Epithelial cell of prostate (primary cell): ENCODE measurements at regions not wholly inside any gene's neighbourhood (a gene's known extent, or its start where the extent isn't known, plus 50 kb on each side); places are given as distances from the start of the nearest gene placed in this dataset.
"Not testable (repeated sequence)": the region's sequence is repeated elsewhere in the genome, so short reads cannot be mapped to it uniquely, and the experiment has no call there.

ENCODE experiments used
- DNase-seq: peaks from one replicate; pipeline ENCODE4 v3.0.0-alpha.2; 2011; ENCODE audit warnings: low read depth, low spot score
- H3K27ac ChIP-seq: fragments of 450-650 bp; 2 replicates; pipeline ENCODE4 v1.5.1; 2017; ENCODE audit warnings: mild to moderate bottlenecking

DNA sequence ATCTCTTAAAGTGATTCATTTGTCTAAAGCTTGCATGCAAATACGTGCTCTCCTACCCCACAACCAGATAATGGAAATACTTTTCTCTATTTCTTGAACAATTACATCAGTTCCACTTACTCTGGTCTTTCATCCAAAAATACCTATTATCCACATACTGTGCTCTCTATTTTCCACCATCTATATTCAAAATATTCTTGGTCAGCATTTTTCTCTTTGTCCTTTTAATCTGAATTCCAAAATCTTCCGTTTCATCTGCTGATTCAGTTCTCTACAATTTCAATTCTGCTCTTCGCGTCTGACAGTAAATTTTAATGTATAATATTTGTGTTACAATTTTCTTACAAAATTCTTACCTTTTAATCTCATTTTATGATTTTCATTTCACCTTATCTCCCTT lies 110.3 kb downstream of the ZNF648 start:
- no peak for DNase-seq

DNA sequence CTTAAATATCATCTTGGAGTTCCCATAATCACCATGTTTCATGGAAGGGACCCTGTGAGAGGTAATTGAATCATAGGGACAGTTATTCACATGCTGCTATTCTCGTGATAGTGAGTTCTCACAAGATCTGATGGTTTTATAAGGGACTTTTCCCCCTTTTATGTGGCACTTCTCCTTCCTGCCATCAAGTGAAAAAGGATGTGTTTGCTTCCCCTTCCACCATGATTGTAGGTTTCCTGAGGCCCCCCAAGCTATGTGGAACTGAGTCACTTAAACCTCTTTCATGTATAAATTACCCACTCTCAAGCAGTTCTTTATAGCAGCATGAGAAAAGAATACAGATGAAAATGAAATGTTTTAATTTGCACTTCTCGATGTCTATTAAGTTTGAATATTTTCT lies 112.0 kb downstream of the ZNF648 start:
- no peak for DNase-seq
- no peak overlapping the region for H3K27ac ChIP-seq

More for the DNA sequence above, 110.3 kb downstream of the ZNF648 start:
- H3K27ac ChIP-seq = no peak overlapping the region

- DNase-seq = no peak
- H3K27ac ChIP-seq = no peak overlapping the region
These were observed 113.1 kb downstream of the ZNF648 start for GRCh38 chr1:181948372-181948771.

DNA sequence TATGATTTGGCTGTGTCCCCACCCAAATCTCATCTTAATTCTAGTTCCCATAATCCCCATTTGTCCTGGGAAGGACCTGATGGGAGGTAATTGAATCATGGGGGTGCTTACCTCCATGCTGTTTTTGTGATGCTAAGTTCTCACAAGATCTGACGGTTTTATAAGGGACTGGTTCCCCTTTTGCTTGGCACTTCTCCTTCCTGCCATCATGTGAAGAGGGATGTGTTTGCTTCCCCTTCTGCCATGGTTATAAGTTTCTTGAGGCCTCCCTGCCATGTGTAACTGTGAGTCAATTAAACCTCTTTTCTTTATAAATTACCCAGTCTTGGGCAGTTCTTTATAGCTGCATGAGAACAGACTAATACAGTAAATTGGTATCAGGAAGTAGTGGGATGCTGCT lies 114.1 kb downstream of the ZNF648 start:
- no peak for DNase-seq
- no peak overlapping the region for H3K27ac ChIP-seq

- no peak overlapping the region for H3K27ac ChIP-seq
- DNase-seq = peak; percentile 6
These were observed 124.5 kb downstream of the ZNF648 start for GRCh38 chr1:181936768-181937581.

DNA sequence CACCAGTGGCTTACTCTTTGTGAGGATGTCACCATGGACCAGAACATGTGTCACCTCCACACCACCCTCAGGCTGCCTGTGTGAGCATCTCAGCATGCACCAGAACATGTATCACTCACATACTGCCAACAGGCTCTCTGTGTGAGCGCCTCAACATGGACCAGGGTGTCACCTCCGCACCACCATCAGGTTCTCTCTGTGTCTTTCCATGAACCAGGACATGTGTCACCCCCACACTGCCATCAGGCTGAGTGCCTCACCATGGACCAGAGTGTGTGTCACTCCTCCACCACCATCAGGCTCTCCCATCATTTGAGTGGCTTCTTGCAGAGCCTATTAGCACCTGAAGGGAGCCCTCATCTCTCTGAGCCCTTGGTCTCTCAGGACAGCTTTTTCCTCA lies 125.2 kb downstream of the ZNF648 start:
- no peak overlapping the region for H3K27ac ChIP-seq
- DNase-seq = no peak

- H3K27ac ChIP-seq = no peak overlapping the region
- DNase-seq = no peak
These were observed 129.6 kb downstream of the ZNF648 start for GRCh38 chr1:181931873-181932272.

DNA sequence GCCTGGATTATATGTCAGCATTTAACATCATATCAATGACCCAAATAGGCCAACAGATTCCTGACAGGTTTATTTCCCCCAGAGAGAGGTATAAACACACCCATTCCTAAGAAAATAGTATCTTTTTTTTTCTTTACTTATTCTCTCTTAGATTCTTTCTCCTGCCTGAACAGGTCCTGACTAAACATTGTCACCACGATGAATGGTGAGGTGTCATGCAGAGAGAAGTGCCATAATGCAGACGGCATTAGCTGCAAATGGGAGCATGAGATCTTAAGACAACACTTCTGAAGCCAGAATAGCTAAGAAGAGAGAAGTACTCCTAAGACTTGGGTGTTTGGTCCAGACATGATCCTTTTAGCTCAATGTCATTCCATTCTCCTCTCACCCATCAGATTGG lies 131.3 kb downstream of the ZNF648 start:
- DNase-seq = no peak
- H3K27ac ChIP-seq = no peak overlapping the region

DNA sequence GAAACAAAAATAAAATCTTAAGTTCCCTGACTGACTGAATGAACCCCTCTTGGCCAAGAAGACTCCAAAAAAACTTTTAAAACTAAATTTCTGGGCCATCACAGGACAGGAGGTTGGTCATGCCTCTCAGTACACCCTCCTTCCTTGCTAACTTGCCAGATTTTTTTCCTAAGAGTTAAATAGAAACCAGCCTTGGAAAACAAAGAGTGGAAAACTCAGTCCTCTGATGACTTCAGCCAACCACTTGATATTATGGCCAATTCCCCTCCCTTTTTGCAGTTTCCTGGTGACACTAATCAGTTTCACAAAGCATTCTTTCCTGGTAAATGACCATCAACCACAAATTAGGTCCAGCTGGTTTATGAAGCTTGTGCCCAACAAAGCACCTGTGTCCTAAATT lies 134.8 kb downstream of the ZNF648 start:
- no peak overlapping the region for H3K27ac ChIP-seq
- no peak for DNase-seq

DNA sequence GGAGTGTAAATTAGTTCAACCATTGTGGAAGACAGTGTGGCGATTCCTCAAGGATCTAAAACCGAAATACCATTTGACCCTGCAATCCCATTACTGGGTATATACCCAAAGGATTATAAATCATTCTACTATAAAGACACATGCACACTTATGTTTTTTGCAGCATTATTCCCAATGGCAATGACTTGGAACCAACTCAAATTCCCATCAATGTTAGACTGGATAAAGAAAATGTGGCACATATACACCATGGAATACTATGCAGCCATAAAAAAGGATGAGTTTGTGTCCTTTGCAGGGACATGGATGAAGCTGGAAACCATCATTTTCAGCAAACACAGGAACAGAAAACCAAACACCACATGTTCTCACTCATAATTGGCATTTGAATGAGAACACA lies 137.5 kb downstream of the ZNF648 start:
- H3K27ac ChIP-seq, DNase-seq: not testable (repeated sequence)

DNA sequence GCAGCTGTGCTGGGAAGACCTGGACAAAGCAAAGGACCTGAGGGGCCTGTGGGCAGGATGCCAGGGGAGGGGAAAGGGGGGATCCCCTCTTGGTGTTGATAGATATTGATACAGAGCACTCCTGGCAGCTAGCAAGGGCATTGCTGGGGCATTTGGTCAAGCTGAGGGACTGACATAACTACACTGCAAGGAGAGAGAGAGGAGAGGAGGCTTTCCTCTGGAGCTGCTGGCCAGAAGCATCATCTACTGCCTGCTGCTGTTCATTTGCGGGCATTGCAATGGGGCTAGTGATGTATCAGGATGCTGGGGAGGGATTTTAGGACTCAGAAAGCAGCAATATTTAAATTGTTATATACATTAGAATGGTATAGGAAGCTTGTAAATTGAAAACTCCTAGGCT lies 142.0 kb downstream of the ZNF648 start:
- no peak for DNase-seq
- no peak overlapping the region for H3K27ac ChIP-seq

GRCh38 chr1:181918880-181919525 lies 142.5 kb downstream of the ZNF648 start:
- H3K27ac ChIP-seq = no peak overlapping the region
- no peak for DNase-seq

GRCh38 chr1:181911715-181912114 lies 149.8 kb downstream of the ZNF648 start:
- DNase-seq = no peak

DNA sequence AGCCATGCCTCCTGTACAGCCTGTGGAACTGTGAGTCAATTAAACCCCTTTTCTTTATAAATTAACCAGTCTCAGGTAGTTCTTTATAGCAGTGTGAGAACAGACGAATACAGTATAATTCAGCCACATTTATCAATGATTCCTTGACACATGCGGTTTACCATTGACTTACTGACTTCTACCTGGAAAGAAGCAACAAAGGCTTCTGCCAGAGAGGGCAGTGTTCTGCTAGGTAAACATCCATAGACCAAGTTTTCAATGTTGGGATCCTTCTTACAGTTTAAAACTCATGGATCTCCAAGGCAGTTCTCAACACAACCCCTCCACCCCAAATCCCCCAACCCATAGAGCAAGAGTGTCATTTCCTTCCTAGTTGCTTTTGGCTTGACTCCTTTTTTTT lies 150.6 kb downstream of the ZNF648 start:
- DNase-seq = no peak
- H3K27ac ChIP-seq = no peak overlapping the region

More at GRCh38 chr1:181911715-181912114, 149.8 kb downstream of the ZNF648 start:
- H3K27ac ChIP-seq = no peak overlapping the region

- DNase-seq = no peak
- no peak overlapping the region for H3K27ac ChIP-seq
These were observed 152.5 kb downstream of the ZNF648 start for GRCh38 chr1:181909010-181909409.

DNA sequence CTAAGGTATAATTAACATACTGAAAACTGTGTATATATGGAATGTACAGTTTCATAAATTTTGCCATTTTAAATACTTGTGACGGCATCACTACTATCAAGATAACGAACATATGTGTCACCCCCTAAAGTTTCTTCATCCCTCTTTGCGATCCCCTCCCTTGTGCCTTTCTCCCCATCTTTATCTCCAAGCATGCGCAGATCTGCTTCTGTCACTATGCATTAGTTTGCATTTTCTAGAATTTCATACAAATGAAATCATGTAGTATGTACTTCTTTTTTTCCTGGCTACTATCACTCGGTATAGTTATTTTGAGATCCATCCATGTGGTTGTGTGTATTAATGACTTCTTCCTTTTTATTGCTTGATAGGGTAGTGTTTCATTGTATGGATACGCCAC lies 154.9 kb downstream of the ZNF648 start:
- no peak overlapping the region for H3K27ac ChIP-seq
- DNase-seq = no peak

DNA sequence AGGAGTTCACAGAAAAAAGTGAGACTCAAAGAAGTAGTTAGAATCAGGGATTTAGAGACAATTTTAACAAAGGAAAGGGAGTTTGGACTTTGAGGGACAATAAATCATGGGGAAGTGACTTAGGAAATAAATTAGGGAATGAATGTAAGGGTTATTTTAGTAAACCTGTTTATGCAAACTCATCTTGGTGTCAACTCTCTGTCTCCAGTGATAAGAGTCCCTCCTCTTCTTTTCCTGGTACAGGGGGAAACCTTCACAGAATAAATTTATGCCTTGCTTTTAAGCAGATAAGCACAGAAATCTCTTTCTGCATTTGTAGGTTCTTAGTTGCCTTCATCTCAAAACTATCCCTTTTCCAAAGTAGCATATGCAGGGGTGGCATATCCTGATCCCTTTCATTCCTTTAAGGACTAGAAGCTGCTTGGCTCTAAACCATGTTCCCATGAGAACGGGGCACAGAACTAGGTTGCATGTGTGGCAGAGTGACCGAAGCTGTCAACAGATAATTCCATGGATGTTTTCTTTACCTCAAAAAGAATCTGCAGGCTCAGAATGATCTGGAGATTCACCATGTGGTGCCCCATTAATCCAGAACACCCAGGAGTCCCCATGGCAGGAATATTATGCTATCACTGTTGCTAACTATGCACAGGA lies 155.4 kb downstream of the ZNF648 start:
- H3K27ac ChIP-seq = no peak overlapping the region
- no peak for DNase-seq

DNA sequence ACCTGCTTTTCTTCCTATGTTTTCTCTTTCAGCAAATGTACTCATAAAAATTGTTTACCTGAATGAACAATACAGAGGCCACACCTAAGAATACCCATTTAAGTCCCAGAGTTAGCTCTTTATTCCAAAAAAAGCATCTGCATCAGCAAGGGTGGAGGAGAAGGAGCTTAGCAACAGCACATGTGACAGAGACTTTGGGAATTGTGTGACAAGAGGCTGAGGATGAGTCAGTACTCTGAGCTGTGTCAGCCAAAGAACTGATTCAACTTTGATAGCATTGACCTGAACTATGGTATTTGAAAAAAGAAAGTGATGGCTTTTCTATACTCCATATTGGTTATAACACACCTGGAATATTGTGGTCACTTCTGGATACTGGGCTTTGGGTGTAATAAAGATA lies 162.7 kb downstream of the ZNF648 start:
- no peak for DNase-seq
- no peak overlapping the region for H3K27ac ChIP-seq

DNA sequence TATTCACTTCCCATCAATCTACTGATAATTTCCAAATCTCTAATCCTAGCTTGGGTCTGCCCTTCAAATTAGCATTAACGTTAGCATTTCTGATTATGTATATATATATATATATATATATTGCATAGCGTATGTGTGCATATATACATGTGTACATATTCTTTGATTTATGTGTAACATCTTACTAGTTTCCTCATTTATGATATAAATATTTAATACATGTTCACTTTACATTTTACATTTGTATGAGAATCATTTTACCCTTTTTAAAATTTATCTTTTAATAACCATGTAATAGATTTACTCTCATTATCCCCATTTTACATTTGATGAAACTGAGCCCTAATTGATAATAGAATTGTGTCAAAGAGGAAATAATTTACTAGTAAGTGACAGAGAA lies 164.7 kb downstream of the ZNF648 start:
- DNase-seq = no peak
- H3K27ac ChIP-seq = no peak overlapping the region

GRCh38 chr1:181894439-181894859 lies 167.1 kb downstream of the ZNF648 start:
- no peak for DNase-seq
- H3K27ac ChIP-seq = no peak overlapping the region

DNA sequence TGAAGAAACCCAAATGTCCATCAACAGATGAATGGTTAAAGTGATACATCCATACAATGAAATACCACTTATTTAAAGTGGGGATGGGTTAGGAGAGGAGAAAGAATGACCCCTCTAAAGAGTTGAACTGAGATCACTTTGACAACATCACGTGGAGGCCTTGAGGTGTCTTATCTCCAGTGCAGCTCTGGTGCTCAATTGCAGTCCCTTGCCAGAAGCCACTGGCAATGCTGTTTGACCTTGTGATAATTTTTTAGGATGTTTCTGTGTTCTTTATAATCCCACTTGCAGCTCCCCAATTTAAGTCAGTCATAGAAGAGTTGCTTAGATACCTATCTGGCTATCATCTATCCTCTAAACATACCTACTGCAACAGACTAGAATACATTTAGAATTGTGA lies 167.6 kb downstream of the ZNF648 start:
- DNase-seq = no peak

More for the DNA sequence above, 167.6 kb downstream of the ZNF648 start:
- no peak overlapping the region for H3K27ac ChIP-seq
